ENCODE measurements at regions not wholly inside any gene's neighbourhood (a gene's known extent, or its start where the extent isn't known, plus 50 kb on each side); places are given as distances from the start of the nearest gene placed in this dataset.
A peak's percentile ranks its signal among the peaks of the same experiment; 100 is the strongest.

- Mint-ChIP-seq H3K27me3 (ENCODE audit: low read depth) (peaks cover 7% of the 10 kb centered on the region), H3K4me3 (no peak overlapping the region), H3K9me3 (no peaks in the 10 kb centered on the region), H3K27ac (no peak overlapping the region), H3K36me3 (no peaks in the 10 kb centered on the region), H3K4me1 (peaks cover 10% of the 10 kb centered on the region)
- no peak for DNase-seq (ENCODE audit: low spot score in 2 of 2, unreplicated experiment in 2 of 2)
- no peak for TF ChIP-seq CTCF (IDR thresholded peaks at IDR 0.05; ENCODE audit: unreplicated experiment)
Observed at GRCh38 chr2:241929551-241930490, 60.3 kb downstream of the RTP5 start.

GRCh38 chr2:241931084-241931975 lies 61.8 kb downstream of the RTP5 start:
- Mint-ChIP-seq H3K9me3 (peaks cover 10% of the 10 kb centered on the region), H3K27me3 (ENCODE audit: low read depth) (peaks cover 3% of the 10 kb centered on the region), H3K4me1 (peaks cover 10% of the 10 kb centered on the region), H3K4me3 (no peak overlapping the region), H3K36me3 (peaks cover 3% of the 10 kb centered on the region), H3K27ac (no peak overlapping the region)
- no peak for DNase-seq (ENCODE audit: low spot score in 2 of 2, unreplicated experiment in 2 of 2)
- no peak for TF ChIP-seq CTCF (IDR thresholded peaks at IDR 0.05; ENCODE audit: unreplicated experiment)

DNA sequence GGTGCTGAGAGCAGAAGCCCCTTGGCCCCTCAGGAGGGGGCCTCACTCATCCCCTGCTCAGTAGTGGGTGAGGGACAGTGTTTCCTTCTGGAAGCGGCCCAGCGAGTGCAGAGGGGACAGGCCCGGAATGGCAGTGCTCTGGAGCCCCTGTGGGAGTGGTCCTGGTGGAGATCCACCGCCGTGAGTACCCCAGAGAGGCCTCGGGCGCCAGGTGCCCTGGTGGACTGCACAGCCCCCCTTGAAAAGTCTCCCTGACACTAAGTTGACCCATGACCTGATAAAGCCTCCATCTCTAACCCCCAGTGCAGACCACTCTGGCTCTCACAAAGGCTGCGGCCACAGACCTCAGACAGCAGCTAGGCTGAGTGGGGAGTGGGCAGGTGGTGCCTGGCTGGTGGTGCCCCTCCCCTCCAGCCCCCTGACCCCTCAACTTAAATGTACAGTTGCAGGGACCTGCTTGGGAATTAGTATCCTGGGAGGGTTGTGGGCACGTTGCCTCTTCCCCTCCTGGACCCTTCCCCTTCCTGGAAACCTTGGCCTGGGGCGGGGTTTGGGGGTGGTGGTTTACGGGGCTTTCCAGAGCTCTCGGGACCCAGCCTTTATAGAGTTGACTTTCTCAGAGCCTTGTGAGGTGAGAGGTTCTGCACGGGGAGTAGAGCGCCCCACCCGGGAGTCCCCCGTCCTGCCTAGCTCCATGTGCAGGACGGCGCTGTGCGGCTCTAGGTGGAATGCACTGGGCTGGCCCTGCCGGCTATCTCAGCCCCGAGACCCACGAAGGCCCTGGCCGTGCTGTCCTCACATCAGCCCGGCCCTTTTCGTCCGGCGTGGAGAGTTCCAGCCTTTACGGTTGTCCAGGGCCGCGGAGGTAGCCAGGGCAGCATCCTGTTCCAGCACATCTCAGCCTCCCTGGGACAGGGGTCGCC lies 62.7 kb downstream of the RTP5 start:
- Mint-ChIP-seq H3K36me3 (peaks cover 3% of the 10 kb centered on the region), H3K27me3 (ENCODE audit: low read depth) (no peaks in the 10 kb centered on the region), H3K27ac (no peak overlapping the region), H3K4me3 (no peak overlapping the region), H3K9me3 (peaks cover 10% of the 10 kb centered on the region), H3K4me1 (peaks cover 10% of the 10 kb centered on the region)
- no peak for TF ChIP-seq CTCF (IDR thresholded peaks at IDR 0.05; ENCODE audit: unreplicated experiment)
- no peak for DNase-seq (ENCODE audit: low spot score in 2 of 2, unreplicated experiment in 2 of 2)

- H3K4me1 Mint-ChIP-seq: peaks cover 10% of the 10 kb centered on the region
- H3K36me3 Mint-ChIP-seq: peaks cover 3% of the 10 kb centered on the region
- peaks cover 10% of the 10 kb centered on the region for H3K9me3 Mint-ChIP-seq
- H3K27me3 Mint-ChIP-seq (ENCODE audit: low read depth): no peaks in the 10 kb centered on the region
- TF ChIP-seq CTCF (IDR thresholded peaks at IDR 0.05; ENCODE audit: unreplicated experiment): no peak
- H3K4me3 Mint-ChIP-seq: no peak overlapping the region
- H3K27ac Mint-ChIP-seq: peak overlapping the region; percentile 91
- no peak for DNase-seq (ENCODE audit: low spot score in 2 of 2, unreplicated experiment in 2 of 2)
Observed at GRCh38 chr2:241932899-241933178, 63.3 kb downstream of the RTP5 start.

Data from mesothelial cell of epicardium (in vitro differentiated cells).